ENCODE measurements at regions not wholly inside any gene's neighbourhood (a gene's known extent, or its start where the extent isn't known, plus 50 kb on each side); places are given as distances from the start of the nearest gene placed in this dataset.

DNA sequence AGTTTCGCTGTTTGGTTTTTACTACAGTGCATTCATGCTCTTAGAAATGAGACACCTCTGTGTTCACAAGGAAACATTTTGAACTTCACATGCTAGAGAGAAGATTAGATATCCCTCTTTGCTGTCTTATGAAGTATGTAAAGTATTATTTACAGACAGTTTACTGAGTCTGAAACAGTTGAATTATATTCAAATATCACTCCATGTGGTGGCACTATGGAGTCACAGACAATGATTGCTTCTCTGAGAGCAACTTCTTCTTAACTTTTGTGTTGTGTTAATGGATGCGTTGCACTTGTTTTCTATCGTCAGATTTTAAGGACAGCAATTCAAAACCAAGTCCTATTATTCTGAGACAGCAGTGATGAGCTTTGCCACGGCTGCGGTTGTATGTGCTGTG lies 823.6 kb downstream of the GALR1 start:
- no peak overlapping the region for H3K4me3 ChIP-seq (ENCODE audit: low read depth, low read length)
- TF ChIP-seq, protein P1, sequence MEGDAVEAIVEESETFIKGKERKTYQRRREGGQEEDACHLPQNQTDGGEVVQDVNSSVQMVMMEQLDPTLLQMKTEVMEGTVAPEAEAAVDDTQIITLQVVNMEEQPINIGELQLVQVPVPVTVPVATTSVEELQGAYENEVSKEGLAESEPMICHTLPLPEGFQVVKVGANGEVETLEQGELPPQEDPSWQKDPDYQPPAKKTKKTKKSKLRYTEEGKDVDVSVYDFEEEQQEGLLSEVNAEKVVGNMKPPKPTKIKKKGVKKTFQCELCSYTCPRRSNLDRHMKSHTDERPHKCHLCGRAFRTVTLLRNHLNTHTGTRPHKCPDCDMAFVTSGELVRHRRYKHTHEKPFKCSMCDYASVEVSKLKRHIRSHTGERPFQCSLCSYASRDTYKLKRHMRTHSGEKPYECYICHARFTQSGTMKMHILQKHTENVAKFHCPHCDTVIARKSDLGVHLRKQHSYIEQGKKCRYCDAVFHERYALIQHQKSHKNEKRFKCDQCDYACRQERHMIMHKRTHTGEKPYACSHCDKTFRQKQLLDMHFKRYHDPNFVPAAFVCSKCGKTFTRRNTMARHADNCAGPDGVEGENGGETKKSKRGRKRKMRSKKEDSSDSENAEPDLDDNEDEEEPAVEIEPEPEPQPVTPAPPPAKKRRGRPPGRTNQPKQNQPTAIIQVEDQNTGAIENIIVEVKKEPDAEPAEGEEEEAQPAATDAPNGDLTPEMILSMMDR (conservative IDR thresholded peaks at IDR 0.05; ENCODE audit: low read depth, low read length) = no peak
- no peak for DNase-seq (ENCODE audit: low read depth)

DNA sequence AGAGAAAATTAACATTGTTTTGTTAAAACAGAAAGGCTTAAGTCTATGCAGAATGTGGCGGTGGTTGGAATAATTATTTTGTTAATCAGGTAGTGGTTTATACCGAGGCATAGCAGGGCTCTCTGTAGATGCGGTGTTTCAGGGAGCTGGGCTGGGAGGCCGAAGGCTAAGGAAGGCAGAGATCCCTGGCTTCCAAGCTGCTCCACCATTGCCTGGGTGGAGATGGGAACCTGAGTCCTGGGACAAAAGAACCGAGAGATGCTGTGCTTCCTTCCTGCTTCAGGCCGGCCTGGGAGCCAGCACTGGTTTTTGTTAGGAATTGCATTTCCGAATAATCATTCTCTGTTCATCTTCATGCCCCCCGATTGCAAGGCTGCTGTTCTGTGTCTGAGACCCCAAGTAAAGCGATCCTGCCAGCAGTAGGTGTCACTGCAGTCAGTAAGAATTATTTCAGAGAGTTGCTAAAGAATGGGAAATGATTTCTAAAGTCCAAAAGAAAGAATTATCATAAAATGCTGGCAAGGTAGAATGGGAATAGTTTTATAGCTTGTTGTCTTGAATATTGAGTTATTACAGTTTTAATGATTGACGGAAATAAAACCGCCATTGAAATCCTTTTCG lies 824.9 kb downstream of the GALR1 start:
- H3K4me3 ChIP-seq (ENCODE audit: low read depth, low read length) = no peak overlapping the region
- no peak for DNase-seq (ENCODE audit: low read depth)
- TF ChIP-seq, protein P1 (conservative IDR thresholded peaks at IDR 0.05; ENCODE audit: low read depth, low read length) = no peak

DNA sequence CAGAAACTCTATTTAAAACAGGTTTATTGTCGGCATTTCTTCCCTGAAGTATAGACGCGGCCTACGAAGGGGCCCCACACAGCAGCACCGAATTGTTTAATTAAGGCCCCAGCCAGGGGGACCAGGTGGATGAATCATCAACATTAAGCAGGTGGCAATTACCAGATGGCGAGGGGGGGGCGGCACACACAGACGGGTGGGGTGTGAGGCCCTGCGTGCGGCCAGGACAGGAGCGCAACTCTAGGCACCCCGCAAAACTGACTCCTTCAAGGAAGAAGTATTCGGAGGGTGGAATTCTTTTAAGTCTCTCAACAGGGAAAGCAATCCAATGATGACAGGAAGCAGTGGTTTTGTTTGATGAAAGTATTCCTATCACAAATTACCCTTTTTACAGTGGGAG lies 830.4 kb downstream of the GALR1 start:
- H3K4me3 ChIP-seq (ENCODE audit: low read depth, low read length) = no peak overlapping the region
- DNase-seq (ENCODE audit: low read depth) = no peak
- TF ChIP-seq, protein P1 (conservative IDR thresholded peaks at IDR 0.05; ENCODE audit: low read depth, low read length) = no peak

DNA sequence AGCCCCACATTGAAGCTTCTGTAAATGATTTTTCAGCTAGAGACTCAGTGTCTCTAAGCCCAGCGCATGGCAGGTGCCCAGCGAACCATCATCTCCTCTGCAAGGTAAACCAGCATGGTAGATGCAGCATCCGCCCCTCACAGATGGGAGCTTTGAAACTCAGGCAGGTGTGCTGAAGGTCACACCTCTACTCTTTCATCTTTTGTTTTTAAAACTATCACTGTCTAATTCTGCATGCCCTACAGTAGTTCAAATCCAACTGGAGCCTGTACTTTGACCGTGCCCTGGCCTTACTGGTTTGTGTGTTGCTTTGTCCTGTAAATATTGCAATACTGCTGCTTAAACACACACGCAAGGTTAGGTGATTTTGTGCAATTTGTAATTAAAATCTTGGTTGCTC lies 831.1 kb downstream of the GALR1 start:
- no peak for DNase-seq (ENCODE audit: low read depth)
- H3K4me3 ChIP-seq (ENCODE audit: low read depth, low read length) = no peak overlapping the region
- TF ChIP-seq, protein P1 (conservative IDR thresholded peaks at IDR 0.05; ENCODE audit: low read depth, low read length) = no peak

DNA sequence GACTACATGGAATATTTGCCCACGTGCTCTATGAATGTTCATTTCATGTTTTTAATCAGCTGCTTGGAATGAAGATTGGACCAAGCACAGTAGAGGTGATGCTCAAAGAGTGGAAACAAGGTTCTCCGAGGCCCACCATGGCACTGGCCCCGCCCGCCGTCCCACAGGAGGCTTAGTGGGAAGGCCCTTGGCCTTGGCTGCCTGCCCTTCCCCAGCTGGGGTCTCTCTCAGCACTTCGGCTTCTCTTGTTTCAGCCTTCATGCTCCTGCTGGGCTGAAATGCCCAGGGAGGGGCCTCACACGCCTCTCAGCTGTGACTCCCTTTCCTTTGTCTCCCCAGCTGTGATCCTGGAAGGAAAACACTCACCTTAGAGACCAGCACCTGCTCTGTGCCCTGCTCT lies 833.2 kb downstream of the GALR1 start:
- no peak for DNase-seq (ENCODE audit: low read depth)
- no peak overlapping the region for H3K4me3 ChIP-seq (ENCODE audit: low read depth, low read length)
- TF ChIP-seq, protein P1 (conservative IDR thresholded peaks at IDR 0.05; ENCODE audit: low read depth, low read length) = no peak

DNA sequence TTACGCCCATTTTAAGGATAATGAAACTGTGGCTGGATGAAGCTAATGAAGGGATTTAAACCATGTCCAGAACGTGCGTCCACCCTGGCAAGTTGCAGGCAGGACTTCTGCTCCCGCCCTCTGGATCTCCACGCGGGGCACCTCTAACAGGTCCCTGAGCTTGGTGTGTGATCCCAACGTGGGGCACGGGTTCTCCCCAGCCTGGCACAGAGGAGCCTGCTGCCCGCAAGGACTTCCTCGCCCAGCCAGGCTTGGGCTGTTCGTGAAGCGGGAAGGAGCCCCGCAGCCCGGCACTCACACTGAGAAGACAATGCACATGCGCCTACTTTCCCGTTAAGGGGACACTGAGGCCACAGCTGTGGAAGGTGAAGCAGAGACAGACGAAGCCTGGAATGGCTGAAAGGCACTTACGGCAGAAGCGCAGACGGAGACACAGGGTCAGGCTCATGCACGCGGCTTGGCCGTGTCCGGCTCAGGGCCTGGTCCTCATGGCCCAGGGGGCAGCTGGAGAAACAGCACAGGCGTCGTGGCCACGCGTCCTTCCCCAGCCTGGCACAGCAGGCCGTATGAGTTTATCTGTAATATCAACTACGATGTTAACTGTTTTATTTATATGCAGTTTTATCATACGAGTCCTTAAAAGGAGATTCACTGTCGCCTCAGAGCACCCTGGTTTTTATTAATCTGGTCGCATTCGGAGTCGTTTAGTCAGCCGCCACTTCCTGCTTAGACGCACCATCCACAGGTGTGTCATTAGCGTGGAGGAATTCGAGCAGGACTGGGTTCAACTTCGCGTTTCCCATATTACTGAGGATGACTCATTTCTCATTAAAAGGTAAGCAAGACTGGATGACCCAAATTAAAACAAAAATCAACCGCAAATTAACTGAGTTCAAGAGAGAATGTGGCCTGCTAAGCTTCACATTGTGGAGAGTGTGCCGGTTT lies 835.9 kb downstream of the GALR1 start:
- DNase-seq (ENCODE audit: low read depth) = no peak
- H3K4me3 ChIP-seq (ENCODE audit: low read depth, low read length) = no peak overlapping the region
- TF ChIP-seq, protein P1 (conservative IDR thresholded peaks at IDR 0.05; ENCODE audit: low read depth, low read length) = no peak
